ENCODE measurements at regions not wholly inside any gene's neighbourhood (a gene's known extent, or its start where the extent isn't known, plus 50 kb on each side); places are given as distances from the start of the nearest gene placed in this dataset.

DNA sequence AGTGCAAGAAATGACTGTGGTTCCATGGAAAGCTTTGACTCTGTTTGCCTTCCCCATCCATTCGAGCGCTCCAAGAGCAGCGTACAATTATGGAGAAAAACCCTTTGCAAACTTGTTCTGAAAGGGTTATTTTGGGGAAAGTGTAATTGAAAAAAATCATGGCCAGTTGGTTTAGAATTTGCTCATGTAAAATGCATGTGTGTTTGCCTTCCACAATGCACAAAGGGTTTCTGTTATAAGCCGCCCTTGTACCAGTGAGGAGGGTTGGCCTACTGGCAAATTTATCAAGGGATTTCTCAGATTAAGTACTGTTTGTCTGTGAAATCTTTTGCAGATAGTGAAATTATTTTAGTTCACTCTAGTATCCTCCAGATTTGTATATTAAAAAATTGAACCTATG, 62.7 kb upstream of the PELI2 start:
- TF ChIP-seq, protein P1, sequence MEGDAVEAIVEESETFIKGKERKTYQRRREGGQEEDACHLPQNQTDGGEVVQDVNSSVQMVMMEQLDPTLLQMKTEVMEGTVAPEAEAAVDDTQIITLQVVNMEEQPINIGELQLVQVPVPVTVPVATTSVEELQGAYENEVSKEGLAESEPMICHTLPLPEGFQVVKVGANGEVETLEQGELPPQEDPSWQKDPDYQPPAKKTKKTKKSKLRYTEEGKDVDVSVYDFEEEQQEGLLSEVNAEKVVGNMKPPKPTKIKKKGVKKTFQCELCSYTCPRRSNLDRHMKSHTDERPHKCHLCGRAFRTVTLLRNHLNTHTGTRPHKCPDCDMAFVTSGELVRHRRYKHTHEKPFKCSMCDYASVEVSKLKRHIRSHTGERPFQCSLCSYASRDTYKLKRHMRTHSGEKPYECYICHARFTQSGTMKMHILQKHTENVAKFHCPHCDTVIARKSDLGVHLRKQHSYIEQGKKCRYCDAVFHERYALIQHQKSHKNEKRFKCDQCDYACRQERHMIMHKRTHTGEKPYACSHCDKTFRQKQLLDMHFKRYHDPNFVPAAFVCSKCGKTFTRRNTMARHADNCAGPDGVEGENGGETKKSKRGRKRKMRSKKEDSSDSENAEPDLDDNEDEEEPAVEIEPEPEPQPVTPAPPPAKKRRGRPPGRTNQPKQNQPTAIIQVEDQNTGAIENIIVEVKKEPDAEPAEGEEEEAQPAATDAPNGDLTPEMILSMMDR (IDR thresholded peaks at IDR 0.05) = no peak
- no peak for TF ChIP-seq POLR2A (IDR thresholded peaks at IDR 0.05)

Measured in uterus (tissue), 2 donors.